GM18909 (cell line): ENCODE measurements at regions not wholly inside any gene's neighbourhood (a gene's known extent, or its start where the extent isn't known, plus 50 kb on each side); places are given as distances from the start of the nearest gene placed in this dataset.
"Not testable (repeated sequence)": the region's sequence is repeated elsewhere in the genome, so short reads cannot be mapped to it uniquely, and the experiment has no call there.

Experiments used
- ATAC-seq: cut with Tn5 transposase; IDR thresholded peaks from one replicate; pipeline ENCODE4 v1.9.1; 2021; ENCODE audit warnings: mild to moderate bottlenecking; ENCODE audit not compliant: unreplicated experiment, poor library complexity

GRCh38 chr20:1845163-1845523, 50.1 kb upstream of the SIRPA start:
- no peak for ATAC-seq

GRCh38 chr20:1844325-1845162, 50.7 kb upstream of the SIRPA start:
- peak; percentile 90 for ATAC-seq

- no peak for ATAC-seq
These were observed 52.9 kb upstream of the SIRPA start for GRCh38 chr20:1842281-1842680.

GRCh38 chr20:1841554-1842140, 53.6 kb upstream of the SIRPA start:
- no peak for ATAC-seq

GRCh38 chr20:1840817-1841553, 54.2 kb upstream of the SIRPA start:
- ATAC-seq: no peak

GRCh38 chr20:1839376-1840317, 55.6 kb upstream of the SIRPA start:
- ATAC-seq: not testable (repeated sequence)

GRCh38 chr20:1838556-1839279, 56.5 kb upstream of the SIRPA start:
- no peak for ATAC-seq

- ATAC-seq: no peak
These were observed 59.8 kb upstream of the SIRPA start for GRCh38 chr20:1835186-1836035.

- no peak for ATAC-seq
These were observed 61.2 kb upstream of the SIRPA start for GRCh38 chr20:1833728-1834726.

GRCh38 chr20:1833216-1833615, 62.0 kb upstream of the SIRPA start:
- no peak for ATAC-seq

- ATAC-seq: no peak
These were observed 62.6 kb upstream of the SIRPA start for GRCh38 chr20:1832634-1833033.

GRCh38 chr20:1831606-1832005, 63.6 kb upstream of the SIRPA start:
- ATAC-seq: no peak

- no peak for ATAC-seq
These were observed 64.1 kb upstream of the SIRPA start for GRCh38 chr20:1831096-1831495.

- no peak for ATAC-seq
These were observed 65.0 kb upstream of the SIRPA start for GRCh38 chr20:1830240-1830639.

GRCh38 chr20:1829531-1829930, 65.7 kb upstream of the SIRPA start:
- no peak for ATAC-seq

- no peak for ATAC-seq
These were observed 66.4 kb upstream of the SIRPA start for GRCh38 chr20:1828786-1829131.

GRCh38 chr20:1827974-1828785, 67.0 kb upstream of the SIRPA start:
- no peak for ATAC-seq
